ENCODE measurements at regions not wholly inside any gene's neighbourhood (a gene's known extent, or its start where the extent isn't known, plus 50 kb on each side); places are given as distances from the start of the nearest gene placed in this dataset.

GRCh38 chr5:52692606-52693005 is 95.1 kb upstream of the ITGA1 start:
- Histone ChIP-seq H3K79me1 (ENCODE audit: low read depth, low read length) (no peaks in the 10 kb centered on the region), H3K56ac (replicated peaks; ENCODE audit: insufficient read length, low read depth, low read length) (no peak overlapping the region), H4K8ac (ENCODE audit: extremely low read depth, insufficient read depth, low read length) (no peak overlapping the region), H4K5ac (ENCODE audit: insufficient read length, low read depth, low read length) (no peak overlapping the region), H3K4ac (replicated peaks; ENCODE audit: insufficient read length, low read depth, low read length) (no peak overlapping the region), H3K9me3 (ENCODE audit: insufficient read depth in 2 of 2, low read depth in 1 of 2, low read length in 1 of 2) (no peaks in the 10 kb centered on the region), H2BK5ac (ENCODE audit: low read depth, low read length) (no peak overlapping the region), H2AFZ (ENCODE audit: low read length) (no peak overlapping the region), H3K36me3 (ENCODE audit: control insufficient read depth in 2 of 4, insufficient read depth in 4 of 4, low read length in 3 of 4) (no peaks in the 10 kb centered on the region), H3K79me2 (ENCODE audit: control insufficient read depth in 1 of 2, insufficient read depth in 2 of 2, low read length in 2 of 2) (no peaks in the 10 kb centered on the region), H2BK120ac (replicated peaks; ENCODE audit: low read depth, low read length) (no peak overlapping the region), H3K27me3 (replicated peaks in 1 of 4; ENCODE audit: control insufficient read depth in 3 of 4, extremely low read depth in 1 of 4, insufficient read depth in 3 of 4, low read length in 3 of 4) (no peaks in the 10 kb centered on the region), H3K4me3 (ENCODE audit: extremely low read depth in 1 of 4, insufficient read depth in 2 of 4, low read depth in 3 of 4, low read length in 4 of 4) (no peak overlapping the region), H3K14ac (ENCODE audit: insufficient read length) (no peak overlapping the region), H4K91ac (replicated peaks; ENCODE audit: insufficient read length, low read length) (no peak overlapping the region), H2BK20ac (ENCODE audit: low read length) (no peak overlapping the region), H2AK5ac (ENCODE audit: low read depth, low read length) (no peak overlapping the region), H3K9ac (replicated peaks in 1 of 4; ENCODE audit: extremely low read depth in 1 of 4, low read depth in 3 of 4, low read length in 3 of 4) (no peak overlapping the region), H3K18ac (ENCODE audit: extremely low read depth, low read length) (no peak overlapping the region), H3K23me2 (ENCODE audit: low read depth, low read length) (no peaks in the 10 kb centered on the region; the same call in 1 of the 2 replicates), H3K4me2 (ENCODE audit: insufficient read depth in 1 of 2, low read depth in 2 of 2, low read length in 2 of 2) (no peak overlapping the region), H3K27ac (ENCODE audit: low read depth, low read length) (no peak overlapping the region), H2BK12ac (ENCODE audit: low read depth, low read length) (no peak overlapping the region), H3K4me1 (replicated peaks in 1 of 4; ENCODE audit: control insufficient read depth in 3 of 4, insufficient read depth in 4 of 4, low read length in 3 of 4) (peaks cover 0 to 13% (median 3%) of the 10 kb centered on the region in 4 experiments; a peak in 2 of 7 replicates), H2BK15ac (ENCODE audit: low read length) (no peak overlapping the region), H3K23ac (ENCODE audit: insufficient read length) (no peak overlapping the region), H4K20me1 (replicated peaks in 1 of 2; ENCODE audit: control insufficient read depth in 1 of 2, insufficient read depth in 2 of 2, low read length in 2 of 2) (no peaks in the 10 kb centered on the region)
- ChIA-PET CTCF (ENCODE audit: partially characterized antibody) (interaction anchor here (0.6 to 3.4 kb wide), 17 partner anchors 10 to 297 kb away, joined by 3 to 15 read pairs (median 4); partner anchors contain the start of genes ITGA1 and PELO), POLR2A (ENCODE audit: partially characterized antibody) (no interaction called here)
- WGBS, 2 experiments (ENCODE audit: extremely low coverage in 1 of 2, insufficient coverage in 1 of 2, insufficient read length in 1 of 2, insufficient replicate concordance in 2 of 2, low coverage in 1 of 2, low lambda C conversion rate in 2 of 2, missing lambda C conversion rate in 1 of 2): 86% methylated on average over 1 of the region's 1 CpG; no CpG with 5 or more reads in 1 of the 2 experiments
- FAIRE-seq: no peak
- no peak for DNase-seq (ENCODE audit: low read depth in 1 of 2, low spot score in 2 of 2)
- TF ChIP-seq RFX5 (IDR thresholded peaks at IDR 0.05; ENCODE audit: borderline replicate concordance, low read depth, low read length) (no peak), MAX (IDR thresholded peaks at IDR 0.05) (no peak)

All from H1 (cell line).